GM12878 (cell line): ENCODE measurements at regions not wholly inside any gene's neighbourhood (a gene's known extent, or its start where the extent isn't known, plus 50 kb on each side); places are given as distances from the start of the nearest gene placed in this dataset.

Experiments
- ATAC-seq: fragments of 200-7000 bp; cut with Tn5 transposase; 3 replicates; pipeline ENCODE4 v1.9.1; 2020; ENCODE audit warnings: mild to moderate bottlenecking, moderate library complexity
- BruUV-seq: library from RNA; stranded (reverse); fragments of 400-500 nt; replicated peaks from 2 replicates; lab custom pipeline; 2021; lab: Mats Ljungman, UMichigan
- CTCF ChIA-PET: fragments of 300-600 bp; sonication (Branson Sonifier 250); formaldehyde crosslinking; extraction: SDS; loops from one replicate; lab custom pipeline; 2021; ENCODE audit warnings: inconsistent platforms; lab: Yijun Ruan, JAX
- POLR2A ChIA-PET: fragments of 350-600 bp; formaldehyde crosslinking; extraction: SDS; loops from one replicate; lab custom pipeline; 2021; ENCODE audit warnings: inconsistent platforms; lab: Charles Lee
- RAD21 ChIA-PET: fragments of 300-600 bp; sonication (Branson Sonifier 250); formaldehyde crosslinking; loops from one replicate; lab custom pipeline; 2023; ENCODE audit warnings: antibody characterized with exemption; ENCODE audit not compliant: unreplicated experiment; lab: Charles Lee
- SMC1A ChIA-PET: fragments of 300-600 bp; sonication (Branson Sonifier 250); formaldehyde crosslinking; loops from one replicate; lab custom pipeline; 2023; ENCODE audit not compliant: unreplicated experiment, uncharacterized antibody; lab: Charles Lee
- DNase-seq: peaks from one replicate; pipeline ENCODE4 v3.0.0-alpha.2; 2011; ENCODE audit warnings: low read depth, low spot score
- FAIRE-seq: peaks from 3 replicates; lab custom pipeline; 2011; peaks lifted over from hg19 to GRCh38; lab: Jason Lieb, UNC
- H2AFZ ChIP-seq: 2 replicates; pipeline ENCODE4 v1.6.0; 2011; ENCODE audit warnings: low read depth, low read length, control low read depth; ENCODE audit not compliant: control insufficient read depth
- H3K27ac ChIP-seq: 2 replicates; pipeline ENCODE4 v1.5.1; 2011; ENCODE audit warnings: control low read depth; ENCODE audit not compliant: control insufficient read depth, insufficient read depth
- H3K27me3 ChIP-seq, 2 experiments: replicated peaks in 1 of 2; 2 replicates each; pipeline versions ENCODE4 v1.6.0 to v1.6.1; 2011; ENCODE audit warnings: low read length in 1 of 2; ENCODE audit not compliant: control insufficient read depth in 2 of 2, insufficient read depth in 2 of 2
- H3K36me3 ChIP-seq, 2 experiments: 2 replicates each; pipeline ENCODE4 v1.5.1; 2011; ENCODE audit warnings: low read length in 1 of 2; ENCODE audit not compliant: control insufficient read depth in 2 of 2, insufficient read depth in 2 of 2
- H3K4me1 ChIP-seq: 2 replicates; pipeline ENCODE4 v1.6.1; 2011; ENCODE audit warnings: mild to moderate bottlenecking, low read length, moderate library complexity, mixed read lengths; ENCODE audit not compliant: control insufficient read depth, insufficient read depth
- H3K4me2 ChIP-seq: 2 replicates; pipeline ENCODE4 v1.6.0; 2011; ENCODE audit warnings: control low read depth; ENCODE audit not compliant: control insufficient read depth, insufficient read depth
- H3K4me3 ChIP-seq: fragments of 200-600 bp; sonication (generic); 2 replicates; pipeline ENCODE4 v1.5.1; 2016
- H3K79me2 ChIP-seq: 2 replicates; pipeline ENCODE4 v1.6.0; 2011; ENCODE audit warnings: low read length; ENCODE audit not compliant: control insufficient read depth, insufficient read depth
- H3K9ac ChIP-seq: 2 replicates; pipeline ENCODE4 v1.8.0; 2011; ENCODE audit warnings: low read length, control low read depth, mixed read lengths; ENCODE audit not compliant: control insufficient read depth, insufficient read depth
- H3K9me3 ChIP-seq: replicated peaks from 3 replicates; pipeline ENCODE4 v1.5.1; 2011; ENCODE audit warnings: mild to moderate bottlenecking, low read length; ENCODE audit not compliant: control insufficient read depth, insufficient read depth
- H4K20me1 ChIP-seq: 2 replicates; pipeline ENCODE4 v1.6.0; 2011; ENCODE audit not compliant: control insufficient read depth, insufficient read depth
- HDAC6 ChIP-seq: fragments of 200-600 bp; sonication (generic); IDR thresholded peaks from one replicate; pipeline ENCODE4 v1.8.0; 2017; ENCODE audit warnings: antibody characterized with exemption; ENCODE audit not compliant: unreplicated experiment
- HDGF ChIP-seq: fragments of 450-650 bp; IDR thresholded peaks from 2 replicates; pipeline ENCODE4 v1.6.1; 2016; ENCODE audit warnings: antibody characterized with exemption
- KAT2A ChIP-seq: conservative IDR thresholded peaks from 2 replicates; pipeline ENCODE4 v1.6.1; 2011; ENCODE audit warnings: low read depth, low read length; ENCODE audit not compliant: control insufficient read depth
- NFIC ChIP-seq: IDR thresholded peaks from 2 replicates; pipeline ENCODE4 v1.6.1; 2012; ENCODE audit warnings: low read depth, mild to moderate bottlenecking, inconsistent platforms, low read length, moderate library complexity
- PAX8 ChIP-seq: fragments of 450-650 bp; IDR thresholded peaks from 2 replicates; pipeline ENCODE4 v1.6.1; 2017; ENCODE audit warnings: mild to moderate bottlenecking, moderate library complexity
- SRF ChIP-seq, 2 experiments: IDR thresholded peaks; 2 replicates each; pipeline ENCODE4 v1.6.1; 2011; ENCODE audit warnings: low read depth in 2 of 2, low read length in 2 of 2, mild to moderate bottlenecking in 1 of 2, moderate library complexity in 1 of 2
- ZSCAN29 ChIP-seq: fragments of 450-650 bp; IDR thresholded peaks from 2 replicates; pipeline ENCODE4 v1.6.1; 2017; ENCODE audit warnings: mild to moderate bottlenecking, moderate library complexity
- WGBS: methylation state at CpG from one replicate; pipeline ENCODE4 v1.1.6; 2016; ENCODE audit warnings: low lambda C conversion rate; ENCODE audit not compliant: insufficient replicate concordance, insufficient coverage; ENCODE audit errors: missing lambda C conversion rate; 5-methylcytosine and 5-hydroxymethylcytosine counted together
- in situ Hi-C: fragments of 300-500 bp; cut with MboI; formaldehyde crosslinking; loops from 9 replicates; pipeline ENCODE4 v1.14.3; 2018; ENCODE audit warnings: mixed read lengths
- intact Hi-C: fragments of 100-400 bp; cut with micrococcal nuclease; formaldehyde crosslinking; loops from one replicate; pipeline ENCODE4 v1.14.2; 2022; ENCODE audit not compliant: unreplicated experiment

GRCh38 chr7:106346678-106347217 lies 62.0 kb upstream of the NAMPT start (continued):
- TF ChIP-seq SRF (IDR thresholded peaks at IDR 0.05; ENCODE audit: low read depth in 2 of 2, low read length in 2 of 2): no peak
- TF ChIP-seq PAX8: 0 out of 2 replicates have a peak, but pooled peaks have one; percentile 54
- TF ChIP-seq HDAC6: no peak
- no peak for TF ChIP-seq ZSCAN29

GRCh38 chr7:106346167-106346677 lies 61.4 kb upstream of the NAMPT start:
- peak overlapping the region; percentile 38 for H3K4me2 ChIP-seq
- peak; percentile 3; the same call in 2 of the 3 replicates for ATAC-seq
- POLR2A ChIA-PET: interaction anchor here (0.6 to 6.3 kb wide), 8 partner anchors 10 to 235 kb away, joined by 3 to 47 read pairs (median 4); partner anchors contain the start of gene NAMPT
- no peaks in the 10 kb centered on the region for H3K79me2 ChIP-seq
- peaks cover 16% of the 10 kb centered on the region; the same call in 2 of the 3 replicates for H3K9me3 ChIP-seq
- no peaks in the 10 kb centered on the region for H3K36me3 ChIP-seq
- SMC1A ChIA-PET: interaction anchor here (0.6 to 6.3 kb wide), 20 partner anchors 9 to 274 kb away, joined by 3 to 60 read pairs (median 6); partner anchors contain the start of gene NAMPT
- CTCF ChIA-PET: interaction anchor here (0.5 to 3.2 kb wide), 9 partner anchors 12 to 169 kb away, joined by 3 to 20 read pairs (median 3); partner anchors contain the start of gene NAMPT
- peak overlapping the region; percentile 80 for H3K27ac ChIP-seq
- WGBS: 53% methylated on average over 2 of the region's 2 CpGs
- intact Hi-C loops: loop anchor here (1.0 to 5.0 kb wide), 4 partner anchors 60 to 169 kb away; no protein-coding TSS in a partner anchor
- H3K4me3 ChIP-seq: no peak overlapping the region
- no peaks in the 10 kb centered on the region for H3K27me3 ChIP-seq
- H2AFZ ChIP-seq: no peak overlapping the region
- no peak for TF ChIP-seq NFIC
- TF ChIP-seq KAT2A: no peak
- TF ChIP-seq HDGF: peak; percentile 69
- in situ Hi-C loops: no loop called here
- H4K20me1 ChIP-seq: no peaks in the 10 kb centered on the region
- BruUV-seq: TSS peak; percentile 98
- no peak overlapping the region; the same call in 1 of the 2 replicates for H3K9ac ChIP-seq
- no peak for DNase-seq
- RAD21 ChIA-PET: interaction anchor here (0.9 to 5.6 kb wide), 15 partner anchors 13 to 238 kb away, joined by 3 to 87 read pairs (median 7); partner anchors contain the start of gene NAMPT
- H3K4me1 ChIP-seq: peaks cover 20% of the 10 kb centered on the region
- no peak for FAIRE-seq
